Left ventricle myocardium inferior (tissue), 1 donor: ENCODE measurements at regions not wholly inside any gene's neighbourhood (a gene's known extent, or its start where the extent isn't known, plus 50 kb on each side); places are given as distances from the start of the nearest gene placed in this dataset.

Source experiments
- DNase-seq: peaks from one replicate; pipeline ENCODE4 v3.0.0-alpha.2; 2020
- H3K27ac ChIP-seq: fragments of 200-600 bp; replicated peaks from 2 replicates; pipeline ENCODE4 v1.8.0; 2021
- H3K27me3 ChIP-seq: fragments of 200-600 bp; 2 replicates; pipeline ENCODE4 v1.8.0; 2021; ENCODE audit warnings: low read depth
- H3K36me3 ChIP-seq: fragments of 200-600 bp; 2 replicates; pipeline ENCODE4 v1.8.0; 2021
- H3K4me1 ChIP-seq: fragments of 200-600 bp; 2 replicates; pipeline ENCODE4 v1.8.0; 2021
- H3K4me3 ChIP-seq: fragments of 200-600 bp; 2 replicates; pipeline ENCODE4 v1.8.0; 2021; ENCODE audit warnings: mild to moderate bottlenecking, moderate library complexity
- H3K9me3 ChIP-seq: fragments of 200-600 bp; replicated peaks from 2 replicates; pipeline ENCODE4 v1.8.0; 2021
- intact Hi-C: fragments of 100-400 bp; cut with micrococcal nuclease; formaldehyde crosslinking; loops from one replicate; pipeline ENCODE4 v1.11.0; 2022
- TF ChIP-seq, protein P1 (sequence below): fragments of 200-600 bp; IDR thresholded peaks from 2 replicates; pipeline ENCODE4 v1.8.0; 2021; ENCODE audit warnings: antibody characterized with exemption, mild to moderate bottlenecking, borderline replicate concordance
- donor health status: DM: no; HTN: yes; CAD: no; lungs with severe emphysema.

DNA sequence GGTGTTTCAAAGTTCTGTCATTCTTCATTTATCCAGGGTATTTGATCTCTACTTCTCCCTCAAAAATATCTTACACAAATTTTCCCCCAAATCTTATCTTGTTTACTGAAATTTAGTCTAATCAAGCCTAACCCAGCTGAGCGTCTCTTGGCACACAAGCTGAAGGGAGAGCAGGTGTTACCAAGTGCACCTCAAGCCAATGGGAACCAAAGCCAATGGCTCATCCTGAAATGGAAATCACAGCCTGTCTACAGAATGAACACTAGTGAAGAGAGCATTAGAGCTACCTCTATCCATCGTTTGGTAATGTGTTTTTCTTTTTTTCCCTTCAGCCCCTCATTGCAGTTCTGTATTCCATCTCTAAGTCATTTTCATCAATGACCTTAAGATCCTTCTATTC is 1350.8 kb downstream of the OLFM4 start:
- Histone ChIP-seq H3K9me3 (no peaks in the 10 kb centered on the region), H3K27ac (no peak overlapping the region), H3K27me3 (no peaks in the 10 kb centered on the region), H3K36me3 (no peaks in the 10 kb centered on the region), H3K4me3 (no peak overlapping the region), H3K4me1 (no peaks in the 10 kb centered on the region)
- intact Hi-C loops: no loop called here
- TF ChIP-seq, protein P1, sequence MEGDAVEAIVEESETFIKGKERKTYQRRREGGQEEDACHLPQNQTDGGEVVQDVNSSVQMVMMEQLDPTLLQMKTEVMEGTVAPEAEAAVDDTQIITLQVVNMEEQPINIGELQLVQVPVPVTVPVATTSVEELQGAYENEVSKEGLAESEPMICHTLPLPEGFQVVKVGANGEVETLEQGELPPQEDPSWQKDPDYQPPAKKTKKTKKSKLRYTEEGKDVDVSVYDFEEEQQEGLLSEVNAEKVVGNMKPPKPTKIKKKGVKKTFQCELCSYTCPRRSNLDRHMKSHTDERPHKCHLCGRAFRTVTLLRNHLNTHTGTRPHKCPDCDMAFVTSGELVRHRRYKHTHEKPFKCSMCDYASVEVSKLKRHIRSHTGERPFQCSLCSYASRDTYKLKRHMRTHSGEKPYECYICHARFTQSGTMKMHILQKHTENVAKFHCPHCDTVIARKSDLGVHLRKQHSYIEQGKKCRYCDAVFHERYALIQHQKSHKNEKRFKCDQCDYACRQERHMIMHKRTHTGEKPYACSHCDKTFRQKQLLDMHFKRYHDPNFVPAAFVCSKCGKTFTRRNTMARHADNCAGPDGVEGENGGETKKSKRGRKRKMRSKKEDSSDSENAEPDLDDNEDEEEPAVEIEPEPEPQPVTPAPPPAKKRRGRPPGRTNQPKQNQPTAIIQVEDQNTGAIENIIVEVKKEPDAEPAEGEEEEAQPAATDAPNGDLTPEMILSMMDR: no peak
- DNase-seq: no peak

DNA sequence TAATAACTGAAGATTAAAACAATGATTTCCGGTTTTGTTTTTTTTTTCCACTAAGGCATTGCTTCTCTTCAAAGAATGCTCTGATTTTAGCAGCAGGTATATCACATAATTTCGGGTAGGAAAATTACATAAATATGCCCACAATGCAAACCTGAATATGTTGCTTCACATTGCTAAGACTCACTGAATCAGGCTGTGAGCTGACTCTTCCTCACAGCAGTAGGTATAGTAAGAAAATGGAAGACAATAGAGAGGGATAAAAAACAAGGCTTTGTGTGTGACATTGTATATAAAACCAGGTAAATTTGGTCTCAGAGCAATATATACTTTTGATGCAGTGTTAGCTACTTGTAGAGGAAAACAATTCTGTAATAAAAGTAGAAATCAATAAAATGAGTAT is 1355.0 kb downstream of the OLFM4 start:
- no peaks in the 10 kb centered on the region for H3K36me3 ChIP-seq
- H3K27me3 ChIP-seq: no peaks in the 10 kb centered on the region
- no peak overlapping the region for H3K4me3 ChIP-seq
- no peak overlapping the region for H3K27ac ChIP-seq
- H3K9me3 ChIP-seq: no peaks in the 10 kb centered on the region
- intact Hi-C loops: no loop called here
- TF ChIP-seq, protein P1: no peak
- no peak for DNase-seq
- H3K4me1 ChIP-seq: no peaks in the 10 kb centered on the region

DNA sequence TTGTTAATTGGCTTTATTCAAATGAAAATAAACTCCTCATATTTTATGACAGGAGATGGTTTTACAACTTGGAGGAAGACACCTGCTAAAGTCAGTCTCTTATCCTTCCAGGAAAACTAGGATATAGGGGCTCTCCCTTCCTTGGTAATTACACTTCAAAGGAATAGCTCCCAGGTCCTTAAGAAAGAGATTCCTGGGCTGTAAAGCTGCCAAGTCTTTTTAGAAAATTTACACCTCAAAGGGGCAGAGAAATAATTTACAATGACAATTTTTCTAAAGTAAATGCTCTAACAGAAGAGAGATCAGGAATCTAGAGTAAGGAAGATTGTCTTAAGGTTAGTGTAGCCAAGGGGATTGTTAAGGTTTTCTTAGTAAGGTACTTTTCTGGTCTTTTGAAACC is 1359.0 kb downstream of the OLFM4 start:
- H3K27me3 ChIP-seq: no peaks in the 10 kb centered on the region
- TF ChIP-seq, protein P1: no peak
- H3K4me1 ChIP-seq: no peaks in the 10 kb centered on the region
- no peak overlapping the region for H3K4me3 ChIP-seq
- intact Hi-C loops: no loop called here
- no peak overlapping the region for H3K27ac ChIP-seq
- no peak for DNase-seq
- H3K9me3 ChIP-seq: no peaks in the 10 kb centered on the region
- no peaks in the 10 kb centered on the region for H3K36me3 ChIP-seq

DNA sequence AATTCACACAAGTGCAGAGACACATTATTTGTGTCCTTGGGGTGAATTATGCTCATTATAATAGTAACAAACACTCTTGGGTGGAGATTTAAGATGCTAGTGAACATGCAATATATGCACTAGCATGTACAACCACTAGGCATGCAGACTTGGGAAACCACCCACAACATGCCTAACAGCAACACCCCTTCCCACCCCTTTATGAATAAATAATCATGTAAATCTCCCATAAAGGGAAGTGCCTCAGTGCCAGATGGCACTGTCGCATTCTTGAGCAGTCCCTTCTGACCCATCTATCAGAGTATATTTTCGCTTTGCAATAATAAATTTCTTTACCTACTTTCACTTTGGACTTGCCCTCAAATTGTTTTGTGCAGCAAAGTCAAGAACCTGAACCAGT is 1362.2 kb downstream of the OLFM4 start:
- TF ChIP-seq, protein P1: no peak
- Histone ChIP-seq H3K36me3 (no peaks in the 10 kb centered on the region), H3K9me3 (no peaks in the 10 kb centered on the region), H3K27me3 (no peaks in the 10 kb centered on the region), H3K27ac (no peak overlapping the region), H3K4me3 (no peak overlapping the region), H3K4me1 (no peaks in the 10 kb centered on the region)
- intact Hi-C loops: no loop called here
- DNase-seq: no peak

DNA sequence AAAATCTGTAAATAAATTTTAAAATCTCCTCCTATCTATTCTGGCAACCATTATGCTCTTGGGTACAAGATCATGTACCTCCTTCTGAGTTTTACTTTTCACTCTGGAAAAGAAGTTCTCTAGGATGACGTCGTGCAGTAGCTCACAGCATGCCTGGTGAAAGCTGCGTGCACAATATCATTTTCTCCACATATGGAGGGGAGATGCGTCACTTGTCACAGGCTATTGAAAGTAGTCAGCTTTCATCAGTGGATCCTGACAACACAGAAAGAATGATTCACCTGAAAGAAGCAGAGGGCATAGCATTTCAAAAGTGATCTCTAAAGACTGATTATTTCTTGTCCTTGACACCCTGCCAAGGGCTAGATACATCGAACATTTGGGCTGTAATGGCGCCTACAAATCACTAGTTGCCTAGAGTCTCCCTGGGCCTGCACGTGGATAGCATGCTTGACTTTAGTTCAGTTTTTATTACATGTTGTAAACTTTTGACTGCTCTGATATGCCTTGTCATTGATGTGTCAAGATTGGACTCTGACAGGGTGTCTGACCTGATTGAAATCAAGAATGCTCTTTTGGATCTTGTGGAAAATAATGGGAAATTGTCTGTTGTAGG is 1365.6 kb downstream of the OLFM4 start:
- no peak for DNase-seq
- H3K27me3 ChIP-seq: no peaks in the 10 kb centered on the region
- intact Hi-C loops: no loop called here
- H3K9me3 ChIP-seq: no peaks in the 10 kb centered on the region
- H3K27ac ChIP-seq: no peak overlapping the region
- no peaks in the 10 kb centered on the region for H3K4me1 ChIP-seq
- TF ChIP-seq, protein P1: no peak
- H3K36me3 ChIP-seq: no peaks in the 10 kb centered on the region
- H3K4me3 ChIP-seq: no peak overlapping the region
